GM13976 (cell line): ENCODE measurements at regions not wholly inside any gene's neighbourhood (a gene's known extent, or its start where the extent isn't known, plus 50 kb on each side); places are given as distances from the start of the nearest gene placed in this dataset.

Source experiments
- DNase-seq: peaks from one replicate; pipeline ENCODE4 v3.0.0; 2012; ENCODE audit warnings: low spot score
- CTCF ChIP-seq: IDR thresholded peaks from 2 replicates; pipeline ENCODE4 v1.5.1; 2012; ENCODE audit warnings: borderline replicate concordance, mild to moderate bottlenecking; ENCODE audit not compliant: insufficient read depth; ENCODE audit errors: extremely low read depth, missing control alignments, control extremely low read depth
- in situ Hi-C: fragments of 300-500 bp; cut with MboI; formaldehyde crosslinking; loops from one replicate; pipeline ENCODE4 v1.12.0; 2022; ENCODE audit warnings: low sequenced_read_pairs, mixed read lengths, inconsistent platforms; ENCODE audit not compliant: unreplicated experiment

- TF ChIP-seq CTCF, result no peak
- in situ Hi-C loops, result no loop called here
These were observed 1009.6 kb downstream of the FLRT2 start for GRCh38 chr14:86539361-86540070.

GRCh38 chr14:86533834-86534233, 1003.9 kb downstream of the FLRT2 start:
- no peak for DNase-seq
- in situ Hi-C loops, result no loop called here
- no peak for TF ChIP-seq CTCF

More at GRCh38 chr14:86539361-86540070, 1009.6 kb downstream of the FLRT2 start:
- DNase-seq, result no peak

- no peak for DNase-seq
- in situ Hi-C loops, result no loop called here
- no peak for TF ChIP-seq CTCF
These were observed 1002.3 kb downstream of the FLRT2 start for GRCh38 chr14:86532219-86532618.

GRCh38 chr14:86530457-86530856, 1000.5 kb downstream of the FLRT2 start:
- no peak for TF ChIP-seq CTCF
- no peak for DNase-seq
- in situ Hi-C loops, result no loop called here

GRCh38 chr14:86527312-86527711, 997.4 kb downstream of the FLRT2 start:
- DNase-seq, result no peak
- in situ Hi-C loops, result no loop called here
- TF ChIP-seq CTCF, result no peak

- in situ Hi-C loops, result no loop called here
- TF ChIP-seq CTCF, result no peak
- no peak for DNase-seq
These were observed 995.7 kb downstream of the FLRT2 start for GRCh38 chr14:86525673-86526072.
